GM12878 (cell line): ENCODE measurements at regions not wholly inside any gene's neighbourhood (a gene's known extent, or its start where the extent isn't known, plus 50 kb on each side); places are given as distances from the start of the nearest gene placed in this dataset.

Source experiments
- ATAC-seq: fragments of 200-7000 bp; cut with Tn5 transposase; 3 replicates; pipeline ENCODE4 v1.9.1; 2020; ENCODE audit warnings: mild to moderate bottlenecking, moderate library complexity
- BruUV-seq: library from RNA; stranded (reverse); fragments of 400-500 nt; replicated peaks from 2 replicates; lab custom pipeline; 2021; lab: Mats Ljungman, UMichigan
- CTCF ChIA-PET: fragments of 300-600 bp; sonication (Branson Sonifier 250); formaldehyde crosslinking; extraction: SDS; loops from one replicate; lab custom pipeline; 2021; ENCODE audit warnings: inconsistent platforms; lab: Yijun Ruan, JAX
- POLR2A ChIA-PET: fragments of 350-600 bp; formaldehyde crosslinking; extraction: SDS; loops from one replicate; lab custom pipeline; 2021; ENCODE audit warnings: inconsistent platforms; lab: Charles Lee
- RAD21 ChIA-PET: fragments of 300-600 bp; sonication (Branson Sonifier 250); formaldehyde crosslinking; loops from one replicate; lab custom pipeline; 2023; ENCODE audit warnings: antibody characterized with exemption; ENCODE audit not compliant: unreplicated experiment; lab: Charles Lee
- SMC1A ChIA-PET: fragments of 300-600 bp; sonication (Branson Sonifier 250); formaldehyde crosslinking; loops from one replicate; lab custom pipeline; 2023; ENCODE audit not compliant: unreplicated experiment, uncharacterized antibody; lab: Charles Lee
- DNase-seq: peaks from one replicate; pipeline ENCODE4 v3.0.0-alpha.2; 2011; ENCODE audit warnings: low read depth, low spot score
- FAIRE-seq: peaks from 3 replicates; lab custom pipeline; 2011; peaks lifted over from hg19 to GRCh38; lab: Jason Lieb, UNC
- H2AFZ ChIP-seq: 2 replicates; pipeline ENCODE4 v1.6.0; 2011; ENCODE audit warnings: low read depth, low read length, control low read depth; ENCODE audit not compliant: control insufficient read depth
- H3K27ac ChIP-seq: 2 replicates; pipeline ENCODE4 v1.5.1; 2011; ENCODE audit warnings: control low read depth; ENCODE audit not compliant: control insufficient read depth, insufficient read depth
- H3K27me3 ChIP-seq, 2 experiments: replicated peaks in 1 of 2; 2 replicates each; pipeline versions ENCODE4 v1.6.0 to v1.6.1; 2011; ENCODE audit warnings: low read length in 1 of 2; ENCODE audit not compliant: control insufficient read depth in 2 of 2, insufficient read depth in 2 of 2
- H3K36me3 ChIP-seq, 2 experiments: 2 replicates each; pipeline ENCODE4 v1.5.1; 2011; ENCODE audit warnings: low read length in 1 of 2; ENCODE audit not compliant: control insufficient read depth in 2 of 2, insufficient read depth in 2 of 2
- H3K4me1 ChIP-seq: 2 replicates; pipeline ENCODE4 v1.6.1; 2011; ENCODE audit warnings: mild to moderate bottlenecking, low read length, moderate library complexity, mixed read lengths; ENCODE audit not compliant: control insufficient read depth, insufficient read depth
- H3K4me2 ChIP-seq: 2 replicates; pipeline ENCODE4 v1.6.0; 2011; ENCODE audit warnings: control low read depth; ENCODE audit not compliant: control insufficient read depth, insufficient read depth
- H3K4me3 ChIP-seq: fragments of 200-600 bp; sonication (generic); 2 replicates; pipeline ENCODE4 v1.5.1; 2016
- H3K79me2 ChIP-seq: 2 replicates; pipeline ENCODE4 v1.6.0; 2011; ENCODE audit warnings: low read length; ENCODE audit not compliant: control insufficient read depth, insufficient read depth
- H3K9ac ChIP-seq: 2 replicates; pipeline ENCODE4 v1.8.0; 2011; ENCODE audit warnings: low read length, control low read depth, mixed read lengths; ENCODE audit not compliant: control insufficient read depth, insufficient read depth
- H3K9me3 ChIP-seq: replicated peaks from 3 replicates; pipeline ENCODE4 v1.5.1; 2011; ENCODE audit warnings: mild to moderate bottlenecking, low read length; ENCODE audit not compliant: control insufficient read depth, insufficient read depth
- H4K20me1 ChIP-seq: 2 replicates; pipeline ENCODE4 v1.6.0; 2011; ENCODE audit not compliant: control insufficient read depth, insufficient read depth
- BACH1 ChIP-seq: fragments of 450-650 bp; IDR thresholded peaks from 2 replicates; pipeline ENCODE4 v1.6.1; 2017; ENCODE audit warnings: mild to moderate bottlenecking, borderline replicate concordance
- CBFB ChIP-seq: IDR thresholded peaks from 2 replicates; pipeline ENCODE4 v1.6.1; 2016; ENCODE audit warnings: antibody characterized with exemption, low read depth
- CUX1 ChIP-seq: IDR thresholded peaks from 2 replicates; pipeline ENCODE4 v1.6.1; 2012; ENCODE audit warnings: improper control_type of control experiment, low read depth, low read length; ENCODE audit not compliant: insufficient replicate concordance
- GATAD2B ChIP-seq: fragments of 450-650 bp; conservative IDR thresholded peaks from 2 replicates; pipeline ENCODE4 v1.6.1; 2017; ENCODE audit warnings: low read depth, mild to moderate bottlenecking, moderate library complexity
- IKZF2 ChIP-seq, 2 experiments: fragments of 450-650 bp; IDR thresholded peaks; 2 replicates each; pipeline ENCODE4 v1.6.1; 2017; ENCODE audit warnings: mild to moderate bottlenecking in 2 of 2, moderate library complexity in 2 of 2
- NR2C2 ChIP-seq: IDR thresholded peaks from 2 replicates; pipeline ENCODE4 v1.6.1; 2011; ENCODE audit warnings: borderline replicate concordance, low read depth; ENCODE audit not compliant: control insufficient read depth, insufficient read length
- POLR2AphosphoS2 ChIP-seq: IDR thresholded peaks from 2 replicates; pipeline ENCODE4 v1.6.1; 2011; ENCODE audit warnings: low read depth, mild to moderate bottlenecking, low read length, improper control_type of control experiment, moderate library complexity
- TCF3 ChIP-seq: IDR thresholded peaks from 2 replicates; pipeline ENCODE4 v1.6.1; 2012; ENCODE audit warnings: low read depth, mild to moderate bottlenecking, low read length, borderline replicate concordance; ENCODE audit not compliant: insufficient read depth
- ZBTB11 ChIP-seq: fragments of 450-650 bp; formaldehyde crosslinking; IDR thresholded peaks from 2 replicates; pipeline ENCODE4 v1.5.0; 2022; ENCODE audit warnings: mild to moderate bottlenecking, missing genetic modification characterization
- WGBS: methylation state at CpG from one replicate; pipeline ENCODE4 v1.1.6; 2016; ENCODE audit warnings: low lambda C conversion rate; ENCODE audit not compliant: insufficient replicate concordance, insufficient coverage; ENCODE audit errors: missing lambda C conversion rate; 5-methylcytosine and 5-hydroxymethylcytosine counted together
- in situ Hi-C: fragments of 300-500 bp; cut with MboI; formaldehyde crosslinking; loops from 9 replicates; pipeline ENCODE4 v1.14.3; 2018; ENCODE audit warnings: mixed read lengths
- intact Hi-C: fragments of 100-400 bp; cut with micrococcal nuclease; formaldehyde crosslinking; loops from one replicate; pipeline ENCODE4 v1.14.2; 2022; ENCODE audit not compliant: unreplicated experiment

- BruUV-seq = no TSS peak
- no peak overlapping the region for H3K27ac ChIP-seq
- DNase-seq (no peak), ATAC-seq (no peak), FAIRE-seq (no peak)
- 6% methylated on average over 2 of the region's 2 CpGs for WGBS
- H2AFZ ChIP-seq = no peak overlapping the region
- SMC1A ChIA-PET = interaction anchor here (1.0 kb wide), 1 partner anchor 13 kb away, joined by 3 read pairs; no protein-coding TSS in a partner anchor
- POLR2A ChIA-PET = no interaction called here
- peaks cover 10% of the 10 kb centered on the region for H3K4me1 ChIP-seq
- H3K4me2 ChIP-seq = no peak overlapping the region
- TF ChIP-seq GATAD2B (no peak), TCF3 (no peak), BACH1 (no peak)
- in situ Hi-C loops (no loop called here), intact Hi-C loops (no loop called here)
- H3K79me2 ChIP-seq = no peaks in the 10 kb centered on the region
- H3K4me3 ChIP-seq = no peak overlapping the region
- RAD21 ChIA-PET = no interaction called here
- H3K36me3 ChIP-seq = no peaks in the 10 kb centered on the region
- H3K9me3 ChIP-seq = no peaks in the 10 kb centered on the region
- H3K9ac ChIP-seq = no peak overlapping the region
- no peaks in the 10 kb centered on the region for H4K20me1 ChIP-seq
- H3K27me3 ChIP-seq = no peaks in the 10 kb centered on the region
- CTCF ChIA-PET = interaction anchor here (0.5 kb wide), 1 partner anchor 1629 kb away, joined by 5 read pairs; no protein-coding TSS in a partner anchor
Observed at GRCh38 chr2:18907508-18907907, 318.1 kb upstream of the NT5C1B start.

GRCh38 chr2:18903750-18904149, 314.4 kb upstream of the NT5C1B start:
- Histone ChIP-seq H3K79me2 (no peaks in the 10 kb centered on the region), H3K4me1 (peaks cover 10% of the 10 kb centered on the region), H4K20me1 (no peaks in the 10 kb centered on the region), H3K9me3 (no peaks in the 10 kb centered on the region), H3K4me2 (no peak overlapping the region; the same call in 1 of the 2 replicates), H2AFZ (no peak overlapping the region), H3K9ac (no peak overlapping the region), H3K4me3 (no peak overlapping the region), H3K27ac (no peak overlapping the region), H3K27me3 (no peaks in the 10 kb centered on the region), H3K36me3 (no peaks in the 10 kb centered on the region)
- 0% methylated on average over 3 of the region's 3 CpGs for WGBS
- in situ Hi-C loops (no loop called here), intact Hi-C loops (no loop called here)
- RAD21 ChIA-PET = no interaction called here
- SMC1A ChIA-PET = no interaction called here
- DNase-seq (no peak), ATAC-seq (peak; percentile 89), FAIRE-seq (peak; percentile 75)
- POLR2A ChIA-PET = no interaction called here
- no TSS peak for BruUV-seq
- CTCF ChIA-PET = no interaction called here
- no peak for TF ChIP-seq NR2C2
- peak; percentile 76; the same call in 1 of the 2 replicates for TF ChIP-seq TCF3
- no peak for TF ChIP-seq CUX1
- TF ChIP-seq IKZF2 (IDR thresholded peaks at IDR 0.05) = 0 out of 4 replicates have a peak, but pooled peaks of 1 of the 2 experiments have one; percentile 11
- no peak for TF ChIP-seq POLR2AphosphoS2
- TF ChIP-seq ZBTB11 (CRISPR knock-in tag) = no peak
- peak; percentile 89 for TF ChIP-seq CBFB
